ENCODE measurements at regions not wholly inside any gene's neighbourhood (a gene's known extent, or its start where the extent isn't known, plus 50 kb on each side); places are given as distances from the start of the nearest gene placed in this dataset.

GRCh38 chr4:175376287-175376977, 435.6 kb downstream of the GPM6A start:
- TF ChIP-seq GATA3 (IDR thresholded peaks at IDR 0.05; ENCODE audit: low read depth, low read length): no peak
- TF ChIP-seq GATA2 (IDR thresholded peaks at IDR 0.05; ENCODE audit: low read depth, low read length): no peak
